Epithelial cell of proximal tubule (primary cell): ENCODE measurements at regions not wholly inside any gene's neighbourhood (a gene's known extent, or its start where the extent isn't known, plus 50 kb on each side); places are given as distances from the start of the nearest gene placed in this dataset.

Experiments used
- DNase-seq: peaks from one replicate; pipeline ENCODE4 v3.0.0-alpha.2; 2011; ENCODE audit warnings: low read depth
- H3K4me3 ChIP-seq: 2 replicates; pipeline ENCODE4 v1.5.1; 2011; ENCODE audit warnings: low read depth, mild to moderate bottlenecking, low read length
- TF ChIP-seq, protein P1 (sequence below): conservative IDR thresholded peaks from 2 replicates; pipeline ENCODE4 v1.5.1; 2012; ENCODE audit warnings: low read depth, mild to moderate bottlenecking, low read length

DNA sequence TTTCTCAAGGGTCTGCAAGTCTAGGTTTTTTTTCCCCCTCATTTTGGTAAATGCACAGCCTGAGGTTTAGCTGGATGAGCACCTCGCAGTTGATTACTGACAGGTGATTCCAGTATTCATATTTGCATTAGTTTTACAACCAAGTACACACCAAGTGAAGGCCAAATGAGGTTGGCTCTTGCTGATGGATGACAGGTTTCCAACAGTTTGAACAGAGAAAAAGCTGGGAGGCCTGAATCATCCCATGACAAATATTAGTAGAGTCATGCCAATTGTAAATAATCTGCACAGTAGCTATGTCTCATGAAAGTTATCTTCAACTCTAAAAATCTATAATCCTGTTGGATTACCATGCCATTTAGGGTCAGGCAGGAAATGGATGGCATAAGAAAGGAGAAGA lies 399.8 kb downstream of the HTR7 start:
- TF ChIP-seq, protein P1, sequence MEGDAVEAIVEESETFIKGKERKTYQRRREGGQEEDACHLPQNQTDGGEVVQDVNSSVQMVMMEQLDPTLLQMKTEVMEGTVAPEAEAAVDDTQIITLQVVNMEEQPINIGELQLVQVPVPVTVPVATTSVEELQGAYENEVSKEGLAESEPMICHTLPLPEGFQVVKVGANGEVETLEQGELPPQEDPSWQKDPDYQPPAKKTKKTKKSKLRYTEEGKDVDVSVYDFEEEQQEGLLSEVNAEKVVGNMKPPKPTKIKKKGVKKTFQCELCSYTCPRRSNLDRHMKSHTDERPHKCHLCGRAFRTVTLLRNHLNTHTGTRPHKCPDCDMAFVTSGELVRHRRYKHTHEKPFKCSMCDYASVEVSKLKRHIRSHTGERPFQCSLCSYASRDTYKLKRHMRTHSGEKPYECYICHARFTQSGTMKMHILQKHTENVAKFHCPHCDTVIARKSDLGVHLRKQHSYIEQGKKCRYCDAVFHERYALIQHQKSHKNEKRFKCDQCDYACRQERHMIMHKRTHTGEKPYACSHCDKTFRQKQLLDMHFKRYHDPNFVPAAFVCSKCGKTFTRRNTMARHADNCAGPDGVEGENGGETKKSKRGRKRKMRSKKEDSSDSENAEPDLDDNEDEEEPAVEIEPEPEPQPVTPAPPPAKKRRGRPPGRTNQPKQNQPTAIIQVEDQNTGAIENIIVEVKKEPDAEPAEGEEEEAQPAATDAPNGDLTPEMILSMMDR, result no peak
- no peak for DNase-seq
- no peak overlapping the region for H3K4me3 ChIP-seq

DNA sequence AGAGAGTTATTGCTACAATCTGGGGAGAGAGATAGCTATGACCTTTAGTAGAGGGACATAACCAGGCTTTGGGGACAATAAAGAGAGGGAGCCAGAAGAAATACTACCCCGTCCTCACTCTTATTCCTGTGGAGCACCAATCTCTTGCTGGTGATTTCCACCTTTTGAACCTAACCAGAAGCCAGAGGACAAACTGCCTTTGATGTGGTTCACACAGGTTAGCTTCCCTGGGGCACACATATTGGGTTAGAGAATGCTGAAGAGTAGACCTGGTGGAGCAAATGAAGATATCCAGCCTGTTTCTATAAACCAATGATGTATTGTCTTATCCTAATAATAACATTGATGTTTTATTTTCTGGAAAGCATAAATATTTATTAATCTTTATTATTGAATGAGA lies 399.3 kb downstream of the HTR7 start:
- no peak overlapping the region for H3K4me3 ChIP-seq
- DNase-seq, result no peak
- TF ChIP-seq, protein P1, result no peak

DNA sequence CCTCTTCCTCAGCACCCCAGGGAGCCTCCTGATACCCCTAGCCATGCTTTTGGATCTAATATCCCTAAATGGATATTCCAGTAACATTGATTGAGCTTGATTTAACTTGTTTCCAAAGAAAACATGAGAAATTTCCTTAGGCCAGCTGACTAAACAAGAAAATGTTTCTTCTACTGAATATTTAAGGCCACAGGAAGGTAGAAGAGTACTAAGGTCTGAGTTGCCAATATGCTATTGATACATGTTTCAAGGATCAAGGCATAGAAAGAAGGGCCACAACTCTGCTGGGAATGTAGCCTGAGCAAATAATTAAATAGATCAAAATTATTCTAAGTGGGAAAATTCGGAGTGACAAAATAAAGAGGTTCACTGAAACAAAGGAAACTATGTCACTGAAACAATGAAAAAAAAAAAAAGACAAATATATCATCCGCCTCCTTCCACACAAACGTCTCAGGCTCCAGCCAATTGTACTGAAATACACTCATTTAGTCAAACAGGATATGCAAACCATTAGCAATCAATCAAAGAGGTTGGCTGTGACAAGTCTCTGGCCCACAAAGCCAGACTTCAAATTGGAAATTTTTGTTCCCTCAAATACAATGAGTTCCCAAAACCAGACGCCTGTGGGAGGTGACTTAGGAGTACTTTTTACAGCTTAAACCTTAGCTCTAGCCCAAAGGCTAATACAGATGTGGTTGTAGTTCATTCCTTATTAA lies 396.2 kb downstream of the HTR7 start:
- H3K4me3 ChIP-seq, result no peak overlapping the region
- TF ChIP-seq, protein P1, result no peak
- DNase-seq, result no peak

DNA sequence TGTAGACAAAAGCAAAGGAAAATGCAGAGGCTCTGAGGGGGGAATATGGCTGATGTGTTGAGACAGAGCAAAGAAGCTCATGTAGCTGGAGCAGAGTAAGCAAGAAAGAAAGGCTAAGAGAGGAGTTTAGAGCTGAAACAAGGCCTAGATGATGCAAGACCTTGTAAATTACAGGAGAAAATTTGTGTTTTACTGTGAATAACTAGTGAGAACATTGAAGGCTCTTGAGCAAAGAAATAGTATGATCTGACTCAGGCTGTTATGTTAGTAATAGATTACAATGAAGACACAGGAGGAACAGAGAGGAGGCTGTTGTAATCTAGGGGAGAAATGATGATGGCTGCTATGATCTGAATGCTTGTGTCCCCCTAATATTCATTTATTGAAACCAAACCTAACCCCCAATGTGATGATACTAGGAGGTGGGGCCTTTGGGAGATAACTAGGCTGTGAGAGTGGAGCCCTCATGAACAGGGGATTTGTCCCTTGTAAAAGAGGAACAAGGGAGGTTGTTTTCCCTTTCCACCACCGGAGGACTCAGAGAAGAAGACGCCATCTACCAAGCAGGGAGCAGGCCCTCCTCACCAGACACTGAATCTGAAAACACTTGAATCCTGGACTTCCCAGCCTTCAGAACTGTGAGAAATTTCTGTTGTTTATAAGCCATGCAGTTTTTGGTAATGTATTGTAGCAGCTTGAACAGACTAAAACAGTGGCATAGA lies 394.9 kb downstream of the HTR7 start:
- TF ChIP-seq, protein P1, result no peak
- no peak overlapping the region for H3K4me3 ChIP-seq
- no peak for DNase-seq

DNA sequence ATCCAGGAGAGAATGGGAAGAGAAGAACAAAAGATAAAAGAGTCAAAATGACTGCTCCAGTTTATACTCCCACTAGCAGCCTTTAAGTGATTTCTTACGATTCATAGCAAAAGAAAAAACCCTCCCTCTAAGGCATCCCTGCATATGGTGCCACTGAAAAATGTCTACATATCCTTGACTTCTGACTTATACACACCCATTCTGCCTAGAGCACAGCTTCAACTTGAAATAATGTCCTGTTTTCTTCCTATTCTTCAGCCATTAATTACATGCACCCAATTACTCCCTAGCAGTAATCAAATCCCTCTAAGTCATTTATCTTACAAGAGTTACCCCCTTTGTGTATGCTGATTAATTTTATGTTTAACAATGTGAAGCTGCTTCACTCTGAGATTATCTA lies 393.5 kb downstream of the HTR7 start:
- TF ChIP-seq, protein P1, result no peak
- H3K4me3 ChIP-seq, result no peak overlapping the region
- no peak for DNase-seq

DNA sequence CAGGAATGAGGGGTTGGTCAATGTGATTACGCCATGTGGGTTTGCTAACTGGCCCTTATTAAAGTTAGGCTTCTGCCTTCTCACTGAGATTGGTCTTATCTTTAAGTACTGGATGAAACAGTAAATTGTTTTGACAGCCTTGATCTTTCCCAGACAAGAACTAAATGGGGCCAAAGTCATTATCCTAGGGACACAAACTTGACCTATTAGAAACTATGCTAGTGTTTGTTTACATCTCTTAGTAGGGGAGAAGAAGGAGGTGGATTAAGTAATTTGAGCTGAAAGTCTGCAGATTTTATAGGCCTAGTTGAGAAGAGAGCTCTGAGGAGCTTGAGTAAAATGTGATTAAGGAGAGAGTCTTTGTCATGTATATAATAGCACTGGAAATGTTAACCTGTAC lies 386.9 kb downstream of the HTR7 start:
- TF ChIP-seq, protein P1, result no peak
- no peak for DNase-seq
- no peak overlapping the region for H3K4me3 ChIP-seq

DNA sequence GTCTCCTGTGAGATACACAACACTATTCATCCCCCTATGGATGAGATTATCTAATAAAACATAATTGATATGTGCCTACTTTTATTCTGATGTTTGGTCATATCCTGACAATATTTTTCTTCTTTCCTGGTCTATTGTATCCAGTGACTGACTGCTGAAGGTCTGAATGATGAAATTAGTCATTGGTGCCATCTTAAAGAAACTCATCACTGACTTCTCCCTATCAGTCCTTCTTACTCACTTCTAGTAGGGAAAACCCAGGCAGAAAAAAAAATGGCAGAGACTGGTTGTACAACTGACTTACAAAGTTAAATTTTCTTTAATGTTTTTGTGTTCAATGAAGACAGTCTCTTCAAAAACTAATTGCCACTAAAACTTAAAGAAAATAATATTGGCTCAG lies 377.4 kb downstream of the HTR7 start:
- TF ChIP-seq, protein P1, result no peak

More for the DNA sequence above, 377.4 kb downstream of the HTR7 start:
- H3K4me3 ChIP-seq, result no peak overlapping the region
- DNase-seq, result no peak
